K562 (cell line): ENCODE measurements at regions not wholly inside any gene's neighbourhood (a gene's known extent, or its start where the extent isn't known, plus 50 kb on each side); places are given as distances from the start of the nearest gene placed in this dataset.

Experiments used
- ATAC-seq: fragments of 200-7000 bp; cut with Tn5 transposase; 3 replicates; pipeline ENCODE4 v1.9.1; 2020; ENCODE audit warnings: moderate library complexity
- BruUV-seq: library from RNA; stranded (reverse); fragments of 400-500 nt; replicated peaks from 2 replicates; lab custom pipeline; 2021; lab: Mats Ljungman, UMichigan
- CTCF ChIA-PET: fragments of 300-600 bp; formaldehyde crosslinking; extraction: SDS; loops from one replicate; lab custom pipeline; 2021; ENCODE audit warnings: low intra/inter-chr PET ratio; lab: Yijun Ruan, JAX
- POLR2A ChIA-PET: fragments of 300-600, 350-650 bp; sonication (Branson Sonifier 250); formaldehyde crosslinking; extraction: SDS; loops from one replicate; lab custom pipeline; 2021; ENCODE audit warnings: antibody characterized with exemption, inconsistent platforms; lab: Yijun Ruan, JAX
- DNase-seq, 4 experiments: peaks; one replicate each; pipeline versions ENCODE4 v3.0.0 to v3.0.0-alpha.2; 2011 to 2018; ENCODE audit warnings: low spot score in 3 of 4, mixed read lengths in 3 of 4; ENCODE audit errors: extremely low read depth in 1 of 4
- FAIRE-seq: peaks from 2 replicates; lab custom pipeline; 2011; peaks lifted over from hg19 to GRCh38; lab: Jason Lieb, UNC
- H2AFZ ChIP-seq: 2 replicates; pipeline ENCODE4 v1.6.0; 2011; ENCODE audit warnings: low read depth, low read length, control low read depth, inconsistent platforms
- H3K27ac ChIP-seq: fragments of 200-600 bp; 3 replicates; pipeline ENCODE4 v1.8.0; 2011; ENCODE audit warnings: low read depth, mild to moderate bottlenecking, control low read depth, inconsistent platforms, low read length, moderate library complexity, mixed read lengths; ENCODE audit errors: extremely low read depth
- H3K27me3 ChIP-seq, 2 experiments: fragments of 300-600 bp in 1 of 2; 2 replicates in 1 of 2; 3 replicates in 1 of 2; pipeline versions ENCODE4 v1.6.0 to v1.8.0; 2011; ENCODE audit warnings: inconsistent platforms in 2 of 2, low read length in 2 of 2, mild to moderate bottlenecking in 1 of 2, mixed read lengths in 1 of 2, moderate library complexity in 1 of 2; ENCODE audit not compliant: control insufficient read depth in 2 of 2, insufficient read depth in 2 of 2
- H3K36me3 ChIP-seq: fragments of 300-600 bp; 3 replicates; pipeline ENCODE4 v1.8.0; 2011; ENCODE audit warnings: mild to moderate bottlenecking, low read length, inconsistent platforms; ENCODE audit not compliant: control insufficient read depth, insufficient read depth
- H3K4me1 ChIP-seq, 2 experiments: fragments of 200-600 bp in 1 of 2; replicated peaks in 1 of 2; 2 replicates in 1 of 2; 3 replicates in 1 of 2; pipeline versions ENCODE4 v1.5.1 to v1.8.0; 2011; ENCODE audit warnings: inconsistent platforms in 2 of 2, low read length in 2 of 2, mild to moderate bottlenecking in 1 of 2, mixed read lengths in 1 of 2, moderate library complexity in 1 of 2; ENCODE audit not compliant: control insufficient read depth in 2 of 2, insufficient read depth in 2 of 2
- H3K4me2 ChIP-seq: 2 replicates; pipeline ENCODE4 v1.6.1; 2011; ENCODE audit warnings: low read length, control low read depth, inconsistent platforms, mixed read lengths; ENCODE audit not compliant: insufficient read depth
- H3K4me3 ChIP-seq: fragments of 200-600 bp; sonication (generic), shearing (Covaris generic); 2 replicates; pipeline ENCODE4 v1.5.1; 2016; ENCODE audit warnings: control low read depth, inconsistent platforms
- H3K79me2 ChIP-seq: fragments of 200-600 bp; 3 replicates; pipeline ENCODE4 v1.8.0; 2011; ENCODE audit warnings: low read length, inconsistent platforms; ENCODE audit not compliant: control insufficient read depth, insufficient read depth
- H3K9ac ChIP-seq, 2 experiments: 2 replicates each; pipeline versions ENCODE4 v1.6.0 to v1.6.1; 2011; ENCODE audit warnings: low read depth in 2 of 2, low read length in 2 of 2, control low read depth in 1 of 2, inconsistent platforms in 1 of 2, mild to moderate bottlenecking in 1 of 2, mixed read lengths in 1 of 2; ENCODE audit not compliant: insufficient read depth in 1 of 2
- H3K9me1 ChIP-seq: one replicate; pipeline ENCODE4 v1.6.0; 2011; ENCODE audit warnings: inconsistent platforms, mild to moderate bottlenecking, low read length, moderate library complexity; ENCODE audit not compliant: control insufficient read depth, insufficient read depth
- H3K9me3 ChIP-seq: replicated peaks from 2 replicates; pipeline ENCODE4 v1.5.1; 2011; ENCODE audit warnings: low read depth, low read length, inconsistent platforms; ENCODE audit not compliant: control insufficient read depth, insufficient read depth
- H4K20me1 ChIP-seq: replicated peaks from 2 replicates; pipeline ENCODE4 v1.6.1; 2011; ENCODE audit warnings: low read length, inconsistent platforms, mixed read lengths; ENCODE audit not compliant: control insufficient read depth, insufficient read depth
- EHMT2 ChIP-seq: fragments of 450-650 bp; IDR thresholded peaks from 2 replicates; pipeline ENCODE4 v1.6.1; 2018; ENCODE audit warnings: antibody characterized with exemption
- ELF4 ChIP-seq: fragments of 450-650 bp; formaldehyde crosslinking; IDR thresholded peaks from 2 replicates; pipeline ENCODE4 v1.4.0; 2022; ENCODE audit warnings: missing genetic modification characterization
- GATAD2A ChIP-seq: fragments of 450-650 bp; IDR thresholded peaks from 2 replicates; pipeline ENCODE4 v1.6.1; 2017
- HMBOX1 ChIP-seq: sonication (generic); IDR thresholded peaks from 2 replicates; pipeline ENCODE4 v1.6.1; 2016
- MBD2 ChIP-seq: sonication (generic); IDR thresholded peaks from 2 replicates; pipeline ENCODE4 v1.6.1; 2016; ENCODE audit warnings: low read depth, borderline replicate concordance
- MCM7 ChIP-seq, 2 experiments: fragments of 450-650 bp; IDR thresholded peaks; 2 replicates each; pipeline ENCODE4 v1.6.1; 2016 to 2018
- PHB2 ChIP-seq: fragments of 450-650 bp; IDR thresholded peaks from 2 replicates; pipeline ENCODE4 v1.6.1; 2017; ENCODE audit warnings: low read depth
- RBM15 ChIP-seq: fragments of 200-400 bp; formaldehyde crosslinking; IDR thresholded peaks from 2 replicates; pipeline ENCODE4 v1.6.1; 2018; ENCODE audit warnings: mild to moderate bottlenecking, low read length, moderate library complexity; ENCODE audit not compliant: insufficient read depth
- SMAD4 ChIP-seq: fragments of 250-450 bp; sonication (Bioruptor Pico); conservative IDR thresholded peaks from 2 replicates; pipeline ENCODE4 v1.8.0; 2021; ENCODE audit warnings: inconsistent platforms, mild to moderate bottlenecking, moderate library complexity
- SNIP1 ChIP-seq: fragments of 450-650 bp; IDR thresholded peaks from 2 replicates; pipeline ENCODE4 v1.7.1; 2017; ENCODE audit warnings: low read depth, mild to moderate bottlenecking
- SPI1 ChIP-seq: IDR thresholded peaks from 2 replicates; pipeline ENCODE4 v1.6.1; 2011; ENCODE audit warnings: low read depth, low read length, control low read depth, borderline replicate concordance
- TAL1 ChIP-seq: fragments of 450-650 bp; IDR thresholded peaks from 2 replicates; pipeline ENCODE4 v1.6.1; 2016; ENCODE audit warnings: mild to moderate bottlenecking
- TBP ChIP-seq: optimal IDR thresholded peaks from 2 replicates; pipeline ENCODE3; 2011; ENCODE audit warnings: low read depth, low read length, improper control_type of control experiment
- WHSC1 ChIP-seq: IDR thresholded peaks from one replicate; pipeline ENCODE4 v1.6.1; 2012; ENCODE audit warnings: low read length, control low read depth, inconsistent platforms
- ZNF561 ChIP-seq: fragments of 450-650 bp; formaldehyde crosslinking; conservative IDR thresholded peaks from 2 replicates; pipeline ENCODE4 v1.4.0; 2020; ENCODE audit warnings: mild to moderate bottlenecking, moderate library complexity
- ZNF584 ChIP-seq: fragments of 200-800 bp; sonication (Bioruptor generic); IDR thresholded peaks from 2 replicates; pipeline ENCODE4 v1.6.1; 2016; ENCODE audit warnings: low read depth, mild to moderate bottlenecking, missing genetic modification characterization, missing compliant biosample characterization
- ZNF717 ChIP-seq: fragments of 250-450 bp; sonication (Bioruptor Pico); IDR thresholded peaks from 2 replicates; pipeline ENCODE4 v1.5.0; 2021
- WGBS: fragments of 100-300 bp; shearing (Covaris generic); methylation state at CpG from one replicate; pipeline ENCODE4 v1.1.6; 2016; ENCODE audit warnings: low coverage, mixed read lengths; ENCODE audit not compliant: insufficient coverage; ENCODE audit errors: missing lambda C conversion rate; 5-methylcytosine and 5-hydroxymethylcytosine counted together
- in situ Hi-C: fragments of 300-500 bp; cut with MboI; formaldehyde crosslinking; loops from 4 replicates; pipeline ENCODE4 v1.15.0; 2018; ENCODE audit warnings: inconsistent platforms, mixed read lengths
- intact Hi-C: fragments of 100-400 bp; cut with micrococcal nuclease; formaldehyde crosslinking; loops from 2 replicates; pipeline ENCODE4 v1.14.2; 2022

DNA sequence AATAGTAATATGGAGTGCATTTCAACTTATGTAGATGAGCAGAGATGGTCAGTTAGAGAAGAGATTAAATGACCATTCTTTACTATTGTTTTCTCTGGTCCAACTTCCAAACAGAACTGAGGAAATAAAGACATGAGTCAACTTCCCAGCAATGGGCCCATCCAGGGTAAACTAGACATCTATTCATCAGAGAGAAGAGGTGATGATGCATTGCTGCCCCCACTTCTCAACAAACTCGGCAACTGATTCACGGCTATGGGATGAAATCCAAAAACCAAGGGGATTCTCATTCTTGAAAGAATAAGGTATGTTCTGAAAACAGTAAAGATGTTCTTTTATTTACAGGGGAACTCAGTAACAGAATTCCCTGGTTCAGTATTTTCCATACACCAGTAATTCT, 190.7 kb downstream of the RDH14 start:
- intact Hi-C loops, result no loop called here
- H3K36me3 ChIP-seq, result no peaks in the 10 kb centered on the region
- no peaks in the 10 kb centered on the region for H3K4me1 ChIP-seq
- H3K79me2 ChIP-seq, result no peaks in the 10 kb centered on the region
- no TSS peak for BruUV-seq
- no peak overlapping the region for H3K27ac ChIP-seq
- no peak for TF ChIP-seq GATAD2A
- no peak for TF ChIP-seq MCM7 (IDR thresholded peaks at IDR 0.05)
- TF ChIP-seq ZNF717 (CRISPR knock-in tag), result no peak
- no peak for TF ChIP-seq ZNF561
- TF ChIP-seq WHSC1, result no peak
- TF ChIP-seq TAL1, result no peak
- no peak for TF ChIP-seq SPI1
- no peak for TF ChIP-seq ZNF584 (CRISPR knock-in tag)
- no peak for TF ChIP-seq RBM15
- no peak for TF ChIP-seq MBD2
- TF ChIP-seq PHB2, result no peak
- TF ChIP-seq HMBOX1, result no peak
- no peak for TF ChIP-seq EHMT2
- no peak for TF ChIP-seq SMAD4 (CRISPR knock-in tag)
- TF ChIP-seq TBP, result no peak
- TF ChIP-seq ELF4 (CRISPR knock-in tag), result no peak
- no peak for TF ChIP-seq SNIP1
- H3K27me3 ChIP-seq, result no peaks in the 10 kb centered on the region
- ChIA-PET POLR2A (no interaction called here), CTCF (interaction anchor here (0.6 kb wide), 1 partner anchor 531 kb away, joined by 4 read pairs; no protein-coding TSS in a partner anchor)
- no peaks in the 10 kb centered on the region for H3K9me1 ChIP-seq
- no peak overlapping the region for H3K4me2 ChIP-seq
- in situ Hi-C loops, result no loop called here
- no peak overlapping the region for H3K9ac ChIP-seq
- FAIRE-seq (no peak), ATAC-seq (no peak), DNase-seq (no peak)
- 3% methylated on average over 2 of the region's 2 CpGs for WGBS
- no peak overlapping the region for H2AFZ ChIP-seq
- H3K4me3 ChIP-seq, result no peak overlapping the region
- no peaks in the 10 kb centered on the region for H3K9me3 ChIP-seq
- H4K20me1 ChIP-seq, result no peaks in the 10 kb centered on the region
